HG03521 (cell line): ENCODE measurements at regions not wholly inside any gene's neighbourhood (a gene's known extent, or its start where the extent isn't known, plus 50 kb on each side); places are given as distances from the start of the nearest gene placed in this dataset.
A peak's percentile ranks its signal among the peaks of the same experiment; 100 is the strongest.
"Not testable (repeated sequence)": the region's sequence is repeated elsewhere in the genome, so short reads cannot be mapped to it uniquely, and the experiment has no call there.

Experiments
- ATAC-seq: cut with Tn5 transposase; IDR thresholded peaks from one replicate; pipeline ENCODE4 v1.9.1; 2021; ENCODE audit warnings: mild to moderate bottlenecking, moderate library complexity; ENCODE audit not compliant: unreplicated experiment

DNA sequence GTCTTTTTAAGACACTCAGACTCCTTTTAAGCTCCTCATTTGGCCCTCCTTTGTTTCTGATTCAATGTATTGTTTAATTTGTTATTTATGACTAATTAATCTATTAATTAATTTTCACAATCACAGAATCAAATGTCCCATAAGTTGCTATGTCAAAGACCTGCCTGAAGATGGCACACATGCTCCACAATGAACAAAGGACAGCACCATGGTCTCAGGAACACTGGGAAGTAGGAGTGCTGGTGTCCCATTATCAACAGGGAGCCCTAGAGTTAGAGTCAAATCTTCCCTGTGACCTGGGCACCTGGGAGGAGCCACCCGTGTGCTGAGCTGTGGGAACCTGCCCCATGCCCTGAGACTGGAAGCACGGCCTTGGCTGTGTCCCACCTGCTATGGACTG, 1164.3 kb downstream of the RPIA start:
- ATAC-seq, result not testable (repeated sequence)

- ATAC-seq, result not testable (repeated sequence)
Observed at GRCh38 chr2:89856305-89856704, 1164.8 kb downstream of the RPIA start.

- ATAC-seq, result not testable (repeated sequence)
Observed at GRCh38 chr2:89862164-89862563, 1170.7 kb downstream of the RPIA start.

DNA sequence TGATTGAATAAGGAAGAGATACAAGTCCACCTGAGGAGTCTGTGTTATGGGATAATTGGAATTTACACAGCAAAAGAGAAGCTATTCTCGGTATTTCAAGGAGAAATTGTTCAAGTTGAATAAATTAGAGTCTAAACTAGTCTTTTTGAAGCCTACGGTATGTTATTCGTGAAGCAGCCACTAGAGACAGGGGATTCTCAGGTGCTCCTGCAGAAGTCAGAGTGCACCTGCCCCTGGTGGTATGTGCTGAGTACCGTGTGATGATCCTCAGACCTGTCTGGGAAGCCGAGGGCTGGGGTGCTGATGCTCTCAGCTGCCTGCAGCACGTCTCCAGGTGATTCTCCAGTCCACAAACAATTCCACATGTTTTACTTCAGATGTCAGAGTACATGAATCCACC, 1171.7 kb downstream of the RPIA start:
- ATAC-seq, result peak; percentile 58

DNA sequence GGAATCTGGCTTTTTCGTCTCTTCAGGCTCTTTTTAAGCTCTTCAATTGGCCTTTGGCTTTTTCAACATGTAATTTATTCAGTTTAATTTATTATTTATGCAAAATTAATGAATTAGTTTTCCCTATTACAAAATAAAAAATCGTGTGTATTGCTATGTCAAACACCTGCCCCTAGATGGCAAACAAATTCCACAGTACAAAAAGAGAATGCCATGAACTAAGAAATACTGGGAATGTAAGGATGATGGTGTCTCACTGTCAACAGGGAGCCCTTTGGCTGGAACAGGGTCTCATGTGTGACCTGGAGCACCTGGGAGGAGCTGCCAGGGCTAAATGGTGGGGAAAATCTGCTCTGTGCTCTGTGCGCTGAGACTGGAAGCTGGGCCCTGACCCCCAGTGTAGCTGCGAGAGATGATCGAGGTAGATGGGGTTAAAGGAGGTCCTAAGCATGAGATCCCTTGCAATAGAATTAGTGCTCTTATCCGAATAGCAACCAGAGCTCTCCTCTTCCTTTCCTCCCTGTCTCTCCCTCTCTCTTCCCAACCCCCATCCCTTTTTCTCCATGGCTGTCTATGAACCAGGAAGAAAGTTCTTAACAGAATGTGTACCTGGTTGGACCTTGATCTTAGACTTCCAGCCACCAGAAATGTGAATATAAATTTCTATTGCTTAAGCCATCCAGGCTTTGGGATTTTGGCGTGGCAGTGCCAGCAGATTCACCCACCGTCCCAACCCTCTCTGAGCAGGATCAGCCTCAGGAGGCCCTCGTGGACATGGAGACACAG, 1183.5 kb downstream of the RPIA start:
- not testable (repeated sequence) for ATAC-seq

DNA sequence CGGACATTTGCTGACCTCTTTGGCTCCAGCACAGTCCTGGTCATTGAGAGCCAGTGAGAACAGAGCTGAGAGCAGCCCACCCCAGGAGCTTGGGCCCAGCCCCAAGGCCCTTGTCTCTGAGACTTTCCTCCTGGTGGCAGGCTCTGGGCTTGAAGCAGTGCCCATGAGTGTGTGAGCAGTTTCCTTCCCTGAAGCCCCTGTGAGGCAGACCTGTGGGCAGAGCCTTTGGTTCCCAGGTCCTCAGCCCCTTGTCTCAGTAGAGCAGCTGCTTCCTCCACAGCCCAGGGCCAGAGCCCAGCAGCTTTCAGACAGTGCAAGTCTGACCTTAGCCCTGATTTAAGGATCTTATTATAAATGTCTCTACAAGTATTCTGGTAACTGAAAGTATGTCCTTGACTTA, 1185.0 kb downstream of the RPIA start:
- not testable (repeated sequence) for ATAC-seq

DNA sequence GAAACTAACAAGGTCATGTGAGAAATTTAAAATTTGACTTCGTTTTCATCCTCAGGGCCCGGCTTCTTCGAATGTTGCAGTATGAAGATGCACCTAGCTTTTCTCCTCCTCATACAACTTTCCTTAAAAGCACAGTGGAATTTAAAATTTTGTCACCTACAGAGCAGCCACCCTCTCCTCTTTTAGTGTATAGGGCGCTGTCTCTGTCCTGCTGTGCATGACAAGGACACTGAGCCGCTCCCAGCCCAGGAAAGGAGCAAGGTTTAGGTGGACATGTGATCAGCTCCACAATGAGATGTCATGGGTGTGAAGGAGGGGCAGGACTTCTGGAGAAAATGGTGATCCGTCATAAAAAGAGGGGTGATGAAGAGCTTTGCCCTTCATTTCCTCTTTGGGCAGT, 1185.4 kb downstream of the RPIA start:
- not testable (repeated sequence) for ATAC-seq

DNA sequence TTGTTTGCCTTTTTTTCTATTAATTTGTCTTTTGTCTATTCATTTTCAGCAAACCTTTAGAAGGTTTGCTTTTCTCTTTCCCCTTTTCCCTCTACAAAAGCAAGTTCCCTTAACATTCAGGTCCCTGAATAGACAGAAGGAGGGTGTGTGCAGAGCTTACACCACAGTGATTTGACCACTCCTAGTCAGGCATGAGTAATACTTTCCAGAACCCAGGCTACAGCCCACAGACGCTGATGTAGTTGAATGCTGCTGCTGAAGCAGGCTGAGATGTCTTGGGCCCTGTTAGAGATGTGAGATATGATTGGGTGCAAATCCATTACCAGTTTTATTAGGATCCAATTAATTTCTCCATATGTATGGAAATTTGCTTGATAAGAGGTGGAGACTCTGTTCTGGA, 1191.4 kb downstream of the RPIA start:
- peak; percentile 64 for ATAC-seq

- ATAC-seq, result not testable (repeated sequence)
Observed at GRCh38 chr2:89883624-89884023, 1192.2 kb downstream of the RPIA start.

DNA sequence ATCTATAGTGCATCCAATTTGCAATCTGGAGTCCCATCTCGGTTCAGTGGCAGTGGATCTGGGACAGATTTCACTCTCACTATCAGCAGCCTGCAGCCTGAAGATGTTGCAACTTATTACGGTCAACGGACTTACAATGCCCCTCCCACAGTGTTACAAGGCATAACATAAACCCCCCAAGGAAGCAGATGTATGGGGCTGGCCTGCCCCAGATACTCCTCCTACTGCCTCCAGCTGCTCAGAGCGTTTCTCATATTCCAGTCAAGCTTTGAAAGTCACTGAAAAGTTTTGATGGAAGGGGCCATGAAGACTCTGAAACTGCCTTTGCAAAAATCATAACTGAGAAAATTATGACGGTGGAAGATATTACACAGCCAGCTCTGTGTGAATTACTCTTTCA, 1193.6 kb downstream of the RPIA start:
- ATAC-seq, result not testable (repeated sequence)

DNA sequence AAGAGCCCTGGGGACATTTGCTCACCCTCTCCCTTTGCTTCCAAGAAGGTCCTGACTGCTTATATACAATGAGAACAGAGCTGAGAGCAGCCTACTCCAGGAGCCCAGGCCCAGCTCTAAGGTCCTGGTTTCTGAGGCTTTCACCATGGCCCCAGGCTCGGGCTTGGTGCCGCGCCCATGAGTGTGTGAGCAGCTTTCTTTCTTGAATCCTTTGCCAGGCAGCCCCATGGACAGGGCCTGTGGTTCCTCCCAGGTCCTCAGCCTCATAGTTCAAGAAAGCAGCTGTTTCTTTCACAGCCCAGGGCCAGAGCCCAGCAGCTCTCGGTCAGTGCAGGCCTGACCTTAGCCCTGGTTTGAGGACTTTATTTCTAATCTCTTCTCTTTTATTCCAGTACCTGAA, 1197.2 kb downstream of the RPIA start:
- ATAC-seq, result not testable (repeated sequence)

DNA sequence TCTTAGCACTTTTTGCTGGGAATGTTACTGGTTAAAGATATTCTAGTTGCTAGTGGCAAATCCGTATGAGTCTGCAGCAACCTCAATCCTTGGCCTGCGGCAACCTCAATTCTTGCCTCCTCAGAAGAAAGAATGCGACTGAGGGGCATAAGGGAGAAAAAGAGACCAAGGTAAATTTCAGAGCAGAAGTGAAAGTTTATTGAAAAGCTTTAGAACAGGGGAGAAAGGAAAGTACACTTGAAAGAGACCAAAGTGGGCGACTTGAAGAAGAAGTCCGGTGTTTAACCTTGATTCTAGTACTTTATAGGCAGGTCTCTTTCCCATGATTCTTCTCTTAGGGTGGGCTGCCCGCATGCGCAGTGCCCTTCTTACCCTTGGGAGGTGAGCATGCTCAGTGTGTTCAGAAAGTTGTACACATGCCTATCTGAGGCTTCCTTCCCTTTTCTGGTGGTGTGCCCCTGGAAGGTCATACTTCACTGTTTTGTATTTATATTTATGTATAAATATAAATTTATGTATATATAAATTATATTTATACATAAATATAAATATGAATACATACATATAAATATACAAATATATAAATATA, 1198.8 kb downstream of the RPIA start:
- not testable (repeated sequence) for ATAC-seq

- ATAC-seq, result not testable (repeated sequence)
Observed at GRCh38 chr2:89894988-89895387, 1203.5 kb downstream of the RPIA start.

GRCh38 chr2:89895629-89896028, 1204.2 kb downstream of the RPIA start:
- ATAC-seq, result not testable (repeated sequence)

GRCh38 chr2:89927018-89927417, 1235.5 kb downstream of the RPIA start:
- not testable (repeated sequence) for ATAC-seq

DNA sequence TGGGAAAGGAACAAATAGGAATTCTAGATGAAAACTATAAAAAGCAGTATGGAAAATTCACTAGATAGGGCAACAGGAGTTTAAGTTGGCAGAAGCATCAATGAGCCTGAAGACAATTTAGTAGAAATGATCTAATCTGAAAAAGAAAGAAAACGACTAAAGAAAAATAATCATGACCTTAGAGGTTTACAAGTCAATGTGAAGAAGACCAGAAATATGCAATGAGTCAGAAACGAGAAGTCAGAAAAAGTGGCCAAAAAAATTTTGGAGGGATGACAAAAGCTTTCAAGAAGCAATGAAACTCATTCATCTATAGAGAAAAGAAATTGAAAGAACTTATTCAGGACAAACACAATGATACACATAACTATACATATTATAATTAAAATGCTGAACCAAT, 1244.0 kb downstream of the RPIA start:
- not testable (repeated sequence) for ATAC-seq

GRCh38 chr2:89936011-89936410, 1244.5 kb downstream of the RPIA start:
- ATAC-seq, result not testable (repeated sequence)

- ATAC-seq, result not testable (repeated sequence)
Observed at GRCh38 chr2:89936559-89936958, 1245.1 kb downstream of the RPIA start.

- peak; percentile 89 for ATAC-seq
Observed at GRCh38 chr2:89938756-89939155, 1247.3 kb downstream of the RPIA start.

- ATAC-seq, result not testable (repeated sequence)
Observed at GRCh38 chr2:89944267-89944666, 1252.8 kb downstream of the RPIA start.

GRCh38 chr2:89945004-89945616, 1253.6 kb downstream of the RPIA start:
- not testable (repeated sequence) for ATAC-seq
